HEK293 (cell line): ENCODE measurements at regions not wholly inside any gene's neighbourhood (a gene's known extent, or its start where the extent isn't known, plus 50 kb on each side); places are given as distances from the start of the nearest gene placed in this dataset.

Experiments
- CTCF ChIA-PET: fragments of 350-600 bp; formaldehyde crosslinking; extraction: SDS; loops from one replicate; lab custom pipeline; 2021; ENCODE audit warnings: antibody characterized with exemption; lab: Yijun Ruan, JAX
- POLR2A ChIA-PET: fragments of 300-600 bp; formaldehyde crosslinking; extraction: SDS; loops from one replicate; lab custom pipeline; 2020; ENCODE audit warnings: antibody characterized with exemption, inconsistent platforms; lab: Yijun Ruan, JAX
- H3K27ac ChIP-seq: fragments of 200-500 bp; sonication (Bioruptor generic); 2 replicates; pipeline ENCODE4 v1.5.1; 2014; ENCODE audit warnings: low read depth, low read length, control low read depth, inconsistent platforms; ENCODE audit errors: extremely low read depth
- H3K36me3 ChIP-seq, 2 experiments: fragments of 200-500 bp in 1 of 2; sonication (Bioruptor generic) in 1 of 2; 1 replicate in 1 of 2; 2 replicates in 1 of 2; pipeline ENCODE4 v1.5.1; 2014 to 2017; ENCODE audit warnings: inconsistent platforms in 2 of 2, low read length in 2 of 2; ENCODE audit not compliant: control insufficient read depth in 2 of 2, insufficient read depth in 1 of 2
- H3K4me1 ChIP-seq: fragments of 200-500 bp; sonication (Bioruptor generic); 2 replicates; pipeline ENCODE4 v1.5.1; 2014; ENCODE audit warnings: mild to moderate bottlenecking, low read length, inconsistent platforms; ENCODE audit not compliant: control insufficient read depth, insufficient read depth
- H3K4me3 ChIP-seq: 2 replicates; pipeline ENCODE4 v1.5.1; 2011; ENCODE audit warnings: low read depth, mild to moderate bottlenecking, control low read depth, low read length, moderate library complexity
- H3K9me3 ChIP-seq: fragments of 200-500 bp; sonication (Bioruptor generic); 2 replicates; pipeline ENCODE4 v1.5.1; 2014; ENCODE audit warnings: low read depth, low read length, inconsistent platforms; ENCODE audit not compliant: control insufficient read depth, insufficient read depth
- ELK4 ChIP-seq: IDR thresholded peaks from 2 replicates; pipeline ENCODE4 v1.6.1; 2011; ENCODE audit warnings: mild to moderate bottlenecking, low read depth, low read length, borderline replicate concordance
- GLI4 ChIP-seq: fragments of 450-650 bp; formaldehyde crosslinking; IDR thresholded peaks from 2 replicates; pipeline ENCODE4 v1.5.1; 2016; ENCODE audit warnings: missing biosample characterization, missing genetic modification characterization
- HIC1 ChIP-seq: fragments of 450-650 bp; formaldehyde crosslinking; IDR thresholded peaks from 2 replicates; pipeline ENCODE4 v1.5.1; 2016; ENCODE audit warnings: missing biosample characterization, missing genetic modification characterization
- KLF16 ChIP-seq: fragments of 450-650 bp; formaldehyde crosslinking; IDR thresholded peaks from 2 replicates; pipeline ENCODE4 v1.5.1; 2017; ENCODE audit warnings: missing biosample characterization, missing genetic modification characterization
- PRDM1 ChIP-seq: fragments of 450-650 bp; formaldehyde crosslinking; IDR thresholded peaks from 2 replicates; pipeline ENCODE4; 2016; ENCODE audit warnings: missing biosample characterization, missing genetic modification characterization
- PRDM2 ChIP-seq: fragments of 450-650 bp; formaldehyde crosslinking; IDR thresholded peaks from 2 replicates; pipeline ENCODE4 v1.5.1; 2016; ENCODE audit warnings: missing biosample characterization, missing genetic modification characterization, borderline replicate concordance
- SCRT1 ChIP-seq: fragments of 450-650 bp; formaldehyde crosslinking; IDR thresholded peaks from 2 replicates; pipeline ENCODE4 v1.5.1; 2016; ENCODE audit warnings: missing biosample characterization, missing genetic modification characterization, borderline replicate concordance
- ZBTB8A ChIP-seq: fragments of 450-650 bp; formaldehyde crosslinking; IDR thresholded peaks from 2 replicates; pipeline ENCODE4 v1.5.1; 2016; ENCODE audit warnings: missing biosample characterization, missing genetic modification characterization
- ZNF157 ChIP-seq: fragments of 450-650 bp; formaldehyde crosslinking; IDR thresholded peaks from 2 replicates; pipeline ENCODE4 v1.5.1; 2016; ENCODE audit warnings: missing biosample characterization, missing genetic modification characterization
- ZNF2 ChIP-seq: fragments of 450-650 bp; formaldehyde crosslinking; IDR thresholded peaks from 2 replicates; pipeline ENCODE4 v1.5.1; 2016; ENCODE audit warnings: missing biosample characterization, missing genetic modification characterization
- ZNF202 ChIP-seq: fragments of 450-650 bp; formaldehyde crosslinking; IDR thresholded peaks from 2 replicates; pipeline ENCODE4 v1.5.1; 2016; ENCODE audit warnings: missing biosample characterization, missing genetic modification characterization, borderline replicate concordance
- ZNF292 ChIP-seq: fragments of 450-650 bp; formaldehyde crosslinking; IDR thresholded peaks from 2 replicates; pipeline ENCODE4 v1.5.1; 2016; ENCODE audit warnings: low read depth, missing biosample characterization, missing genetic modification characterization, borderline replicate concordance
- ZNF341 ChIP-seq: fragments of 450-650 bp; formaldehyde crosslinking; IDR thresholded peaks from 2 replicates; pipeline ENCODE4; 2016; ENCODE audit warnings: low read depth, missing biosample characterization, missing genetic modification characterization
- ZNF350 ChIP-seq: fragments of 450-650 bp; formaldehyde crosslinking; IDR thresholded peaks from 2 replicates; pipeline ENCODE4 v1.5.0; 2017; ENCODE audit warnings: missing biosample characterization, mild to moderate bottlenecking, missing genetic modification characterization
- ZNF362 ChIP-seq: fragments of 450-650 bp; formaldehyde crosslinking; IDR thresholded peaks from 2 replicates; pipeline ENCODE4 v1.5.1; 2016; ENCODE audit warnings: missing biosample characterization, missing genetic modification characterization
- ZNF366 ChIP-seq: fragments of 450-650 bp; formaldehyde crosslinking; conservative IDR thresholded peaks from 2 replicates; pipeline ENCODE4 v1.5.1; 2016; ENCODE audit warnings: missing biosample characterization, missing genetic modification characterization
- ZNF473 ChIP-seq: fragments of 450-650 bp; formaldehyde crosslinking; IDR thresholded peaks from 2 replicates; pipeline ENCODE4 v1.5.1; 2017; ENCODE audit warnings: missing biosample characterization, missing genetic modification characterization
- ZNF521 ChIP-seq: fragments of 450-650 bp; formaldehyde crosslinking; IDR thresholded peaks from 2 replicates; pipeline ENCODE4 v1.5.1; 2017; ENCODE audit warnings: missing biosample characterization, mild to moderate bottlenecking, missing genetic modification characterization
- ZNF555 ChIP-seq: fragments of 450-650 bp; formaldehyde crosslinking; conservative IDR thresholded peaks from 2 replicates; pipeline ENCODE4 v1.5.1; 2017; ENCODE audit warnings: missing biosample characterization, mild to moderate bottlenecking, missing genetic modification characterization, inconsistent platforms
- ZNF561 ChIP-seq: fragments of 450-650 bp; IDR thresholded peaks from 2 replicates; pipeline ENCODE4 v1.5.1; 2018; ENCODE audit warnings: missing biosample characterization, missing genetic modification characterization, borderline replicate concordance
- ZNF621 ChIP-seq: fragments of 450-650 bp; formaldehyde crosslinking; IDR thresholded peaks from 2 replicates; pipeline ENCODE4 v1.5.1; 2017; ENCODE audit warnings: missing biosample characterization, missing genetic modification characterization
- ZNF629 ChIP-seq: fragments of 450-650 bp; formaldehyde crosslinking; IDR thresholded peaks from 2 replicates; pipeline ENCODE4 v1.5.1; 2017; ENCODE audit warnings: missing biosample characterization, missing genetic modification characterization
- ZNF658 ChIP-seq: fragments of 450-650 bp; formaldehyde crosslinking; IDR thresholded peaks from 2 replicates; pipeline ENCODE4; 2016; ENCODE audit warnings: missing biosample characterization, missing genetic modification characterization
- ZNF704 ChIP-seq: fragments of 450-650 bp; formaldehyde crosslinking; IDR thresholded peaks from 2 replicates; pipeline ENCODE4 v1.5.1; 2016; ENCODE audit warnings: missing biosample characterization, missing genetic modification characterization

GRCh38 chr5:3333105-3333504 is 262.5 kb upstream of the IRX1 start:
- CTCF ChIA-PET: no interaction called here
- H3K9me3 ChIP-seq: no peaks in the 10 kb centered on the region
- H3K4me1 ChIP-seq: no peaks in the 10 kb centered on the region
- POLR2A ChIA-PET: no interaction called here
- TF ChIP-seq ZNF202 (no peak), ZNF629 (tag by site-specific recombination) (no peak), ELK4 (no peak), ZNF292 (tag by site-specific recombination) (no peak), ZNF473 (tag by site-specific recombination) (no peak), PRDM2 (tag by site-specific recombination) (no peak), ZNF157 (tag by site-specific recombination) (no peak), ZNF561 (tag by site-specific recombination) (no peak), ZNF621 (tag by site-specific recombination) (no peak), ZNF362 (tag by site-specific recombination) (no peak), ZNF555 (tag by site-specific recombination) (no peak), KLF16 (tag by site-specific recombination) (no peak), ZBTB8A (tag by site-specific recombination) (no peak), ZNF366 (tag by site-specific recombination) (no peak), ZNF341 (tag by site-specific recombination) (no peak), ZNF658 (no peak)
- H3K4me3 ChIP-seq: no peak overlapping the region
- H3K27ac ChIP-seq: no peak overlapping the region
- H3K36me3 ChIP-seq: no peaks in the 10 kb centered on the region

GRCh38 chr5:3331819-3332218 is 263.8 kb upstream of the IRX1 start:
- ChIA-PET POLR2A (no interaction called here), CTCF (no interaction called here)
- TF ChIP-seq PRDM1 (tag by site-specific recombination) (no peak), SCRT1 (tag by site-specific recombination) (no peak), ZNF2 (tag by site-specific recombination) (no peak), HIC1 (tag by site-specific recombination) (no peak), GLI4 (tag by site-specific recombination) (no peak), ZNF521 (tag by site-specific recombination) (no peak), ZNF350 (tag by site-specific recombination) (no peak), ZNF704 (tag by site-specific recombination) (no peak)

More at GRCh38 chr5:3331819-3332218, 263.8 kb upstream of the IRX1 start:
- Histone ChIP-seq H3K4me3 (no peak overlapping the region), H3K27ac (no peak overlapping the region), H3K9me3 (no peaks in the 10 kb centered on the region), H3K36me3 (no peaks in the 10 kb centered on the region), H3K4me1 (no peaks in the 10 kb centered on the region)
